ENCODE measurements at regions not wholly inside any gene's neighbourhood (a gene's known extent, or its start where the extent isn't known, plus 50 kb on each side); places are given as distances from the start of the nearest gene placed in this dataset.

- TF ChIP-seq ILK (tag; IDR thresholded peaks at IDR 0.05; ENCODE audit: borderline replicate concordance, low read depth): no peak
- no peak for TF ChIP-seq OTX1 (CRISPR knock-in tag; IDR thresholded peaks at IDR 0.05)
- TF ChIP-seq CTCFL (IDR thresholded peaks at IDR 0.05; ENCODE audit: borderline replicate concordance, insufficient read depth, low read depth, low read length, poor library complexity, severe bottlenecking): no peak
- TF ChIP-seq ZNF395 (CRISPR knock-in tag; IDR thresholded peaks at IDR 0.05): no peak
- TF ChIP-seq ZNF274 (IDR thresholded peaks at IDR 0.05; ENCODE audit: borderline replicate concordance, low read depth, low read length): no peak
- no peak for TF ChIP-seq ZNF318 (IDR thresholded peaks at IDR 0.05; ENCODE audit: borderline replicate concordance in 1 of 2, low read depth in 1 of 2)
Observed at GRCh38 chr2:149766339-149766738, 178.8 kb upstream of the MMADHC start (continued).

Data from K562 (cell line).